ENCODE measurements at regions not wholly inside any gene's neighbourhood (a gene's known extent, or its start where the extent isn't known, plus 50 kb on each side); places are given as distances from the start of the nearest gene placed in this dataset.

- BruUV-seq (replicated peaks): no TSS peak
- DNase-seq (ENCODE audit: low spot score): no peak
- H3K4me3 ChIP-seq (ENCODE audit: low read depth, low read length, poor library complexity, severe bottlenecking): no peak overlapping the region
- no peaks in the 10 kb centered on the region for H3K9me3 ChIP-seq (ENCODE audit: low read depth, low read length, poor library complexity, severe bottlenecking)
- intact Hi-C loops (cut with micrococcal nuclease; ENCODE audit: unreplicated experiment): no loop called here
- ChIA-PET POLR2A (ENCODE audit: low non-redundant PET) (no interaction called here), CTCF (no interaction called here)
- H3K36me3 ChIP-seq (ENCODE audit: insufficient read depth, low read length, poor library complexity, severe bottlenecking): no peaks in the 10 kb centered on the region
- H3K27ac ChIP-seq (ENCODE audit: low read depth, low read length, poor library complexity, severe bottlenecking): no peak overlapping the region
- TF ChIP-seq EZH2 (IDR thresholded peaks at IDR 0.05; ENCODE audit: borderline replicate concordance, low read depth, low read length, poor library complexity, severe bottlenecking): no peak
- TF ChIP-seq, protein P1, sequence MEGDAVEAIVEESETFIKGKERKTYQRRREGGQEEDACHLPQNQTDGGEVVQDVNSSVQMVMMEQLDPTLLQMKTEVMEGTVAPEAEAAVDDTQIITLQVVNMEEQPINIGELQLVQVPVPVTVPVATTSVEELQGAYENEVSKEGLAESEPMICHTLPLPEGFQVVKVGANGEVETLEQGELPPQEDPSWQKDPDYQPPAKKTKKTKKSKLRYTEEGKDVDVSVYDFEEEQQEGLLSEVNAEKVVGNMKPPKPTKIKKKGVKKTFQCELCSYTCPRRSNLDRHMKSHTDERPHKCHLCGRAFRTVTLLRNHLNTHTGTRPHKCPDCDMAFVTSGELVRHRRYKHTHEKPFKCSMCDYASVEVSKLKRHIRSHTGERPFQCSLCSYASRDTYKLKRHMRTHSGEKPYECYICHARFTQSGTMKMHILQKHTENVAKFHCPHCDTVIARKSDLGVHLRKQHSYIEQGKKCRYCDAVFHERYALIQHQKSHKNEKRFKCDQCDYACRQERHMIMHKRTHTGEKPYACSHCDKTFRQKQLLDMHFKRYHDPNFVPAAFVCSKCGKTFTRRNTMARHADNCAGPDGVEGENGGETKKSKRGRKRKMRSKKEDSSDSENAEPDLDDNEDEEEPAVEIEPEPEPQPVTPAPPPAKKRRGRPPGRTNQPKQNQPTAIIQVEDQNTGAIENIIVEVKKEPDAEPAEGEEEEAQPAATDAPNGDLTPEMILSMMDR (conservative IDR thresholded peaks at IDR 0.05; ENCODE audit: low read depth, low read length): no peak
- peaks cover 8% of the 10 kb centered on the region for H3K27me3 ChIP-seq (replicated peaks; ENCODE audit: insufficient read depth, low read depth, low read length, poor library complexity)
- no peaks in the 10 kb centered on the region for H3K4me1 ChIP-seq (ENCODE audit: insufficient read depth, low read length, poor library complexity, severe bottlenecking)
These were observed 58.5 kb upstream of the NPVF start for GRCh38 chr7:25286756-25287155.

DNA sequence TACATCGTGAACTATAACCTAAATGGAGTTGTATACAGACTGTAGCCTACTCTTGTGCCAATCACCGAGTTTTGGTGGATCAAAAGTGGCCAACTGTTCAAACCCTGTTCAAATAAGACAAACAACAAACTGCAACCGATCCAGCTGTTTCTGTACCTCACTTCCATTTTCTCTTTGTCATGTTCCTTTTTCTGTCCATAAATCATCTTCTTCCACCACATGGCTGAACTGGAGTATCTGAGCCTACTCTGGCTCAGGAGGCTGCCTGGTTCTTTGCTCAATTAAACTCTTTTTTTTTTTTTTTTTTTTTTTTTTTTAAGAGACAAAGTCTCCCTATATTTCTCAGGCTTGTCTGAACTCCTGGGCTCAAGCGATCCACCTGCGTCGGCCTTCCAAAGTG lies 59.0 kb upstream of the NPVF start:
- TF ChIP-seq EZH2 (IDR thresholded peaks at IDR 0.05; ENCODE audit: borderline replicate concordance, low read depth, low read length, poor library complexity, severe bottlenecking): no peak
- TF ChIP-seq, protein P1 (conservative IDR thresholded peaks at IDR 0.05; ENCODE audit: low read depth, low read length): no peak
- no peaks in the 10 kb centered on the region for H3K36me3 ChIP-seq (ENCODE audit: insufficient read depth, low read length, poor library complexity, severe bottlenecking)
- no peak overlapping the region for H3K4me3 ChIP-seq (ENCODE audit: low read depth, low read length, poor library complexity, severe bottlenecking)
- H3K27me3 ChIP-seq (replicated peaks; ENCODE audit: insufficient read depth, low read depth, low read length, poor library complexity): peaks cover 8% of the 10 kb centered on the region
- no peak overlapping the region for H3K27ac ChIP-seq (ENCODE audit: low read depth, low read length, poor library complexity, severe bottlenecking)
- intact Hi-C loops (cut with micrococcal nuclease; ENCODE audit: unreplicated experiment): no loop called here
- no TSS peak for BruUV-seq (replicated peaks)
- ChIA-PET POLR2A (ENCODE audit: low non-redundant PET) (no interaction called here), CTCF (no interaction called here)
- H3K4me1 ChIP-seq (ENCODE audit: insufficient read depth, low read length, poor library complexity, severe bottlenecking): no peaks in the 10 kb centered on the region
- no peaks in the 10 kb centered on the region for H3K9me3 ChIP-seq (ENCODE audit: low read depth, low read length, poor library complexity, severe bottlenecking)
- DNase-seq (ENCODE audit: low spot score): no peak

GRCh38 chr7:25288556-25289307 lies 60.4 kb upstream of the NPVF start:
- H3K4me3 ChIP-seq (ENCODE audit: low read depth, low read length, poor library complexity, severe bottlenecking): no peak overlapping the region
- no peak for DNase-seq (ENCODE audit: low spot score)
- no peaks in the 10 kb centered on the region for H3K36me3 ChIP-seq (ENCODE audit: insufficient read depth, low read length, poor library complexity, severe bottlenecking)
- POLR2A ChIA-PET (ENCODE audit: low non-redundant PET): no interaction called here
- H3K27me3 ChIP-seq (replicated peaks; ENCODE audit: insufficient read depth, low read depth, low read length, poor library complexity): peaks cover 6% of the 10 kb centered on the region
- TF ChIP-seq, protein P1 (conservative IDR thresholded peaks at IDR 0.05; ENCODE audit: low read depth, low read length): no peak
- no peak for TF ChIP-seq EZH2 (IDR thresholded peaks at IDR 0.05; ENCODE audit: borderline replicate concordance, low read depth, low read length, poor library complexity, severe bottlenecking)
- no TSS peak for BruUV-seq (replicated peaks)
- no peaks in the 10 kb centered on the region for H3K9me3 ChIP-seq (ENCODE audit: low read depth, low read length, poor library complexity, severe bottlenecking)
- no peak overlapping the region for H3K27ac ChIP-seq (ENCODE audit: low read depth, low read length, poor library complexity, severe bottlenecking)
- H3K4me1 ChIP-seq (ENCODE audit: insufficient read depth, low read length, poor library complexity, severe bottlenecking): no peaks in the 10 kb centered on the region
- intact Hi-C loops (cut with micrococcal nuclease; ENCODE audit: unreplicated experiment): no loop called here
- CTCF ChIA-PET: no interaction called here
